ENCODE measurements at regions not wholly inside any gene's neighbourhood (a gene's known extent, or its start where the extent isn't known, plus 50 kb on each side); places are given as distances from the start of the nearest gene placed in this dataset.
A peak's percentile ranks its signal among the peaks of the same experiment; 100 is the strongest.

DNA sequence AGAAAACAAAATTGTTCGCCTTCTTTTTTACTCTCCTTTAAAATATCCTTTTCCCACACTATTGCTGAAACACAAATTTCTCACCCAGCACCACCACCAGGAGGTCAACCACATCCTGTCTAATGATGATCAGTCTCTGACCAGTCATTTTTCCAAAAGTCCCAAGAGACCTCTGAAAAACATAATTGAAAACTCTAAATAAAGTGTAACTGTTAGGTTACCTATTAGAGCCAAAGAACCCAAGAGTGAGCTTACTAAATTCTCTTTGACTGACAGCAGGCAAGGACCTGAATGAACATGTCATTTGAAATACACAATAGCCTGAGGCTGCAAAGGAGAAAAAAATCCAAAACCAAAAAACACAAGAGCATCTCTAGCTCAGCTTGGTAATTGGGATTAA, 735.4 kb downstream of the CBLN4 start:
- Histone ChIP-seq H3K9me3 (ENCODE audit: control insufficient read depth in 1 of 2, low read length in 2 of 2) (peaks cover 0 to 2% of the 10 kb centered on the region in 2 donors), H3K4me1 (ENCODE audit: insufficient read depth, low read length) (no peaks in the 10 kb centered on the region), H3K36me3 (ENCODE audit: insufficient read depth, low read length) (no peaks in the 10 kb centered on the region), H3K4me3 (ENCODE audit: low read length in 2 of 2) (no peak overlapping the region), H3K27ac (ENCODE audit: low read depth, low read length) (no peak overlapping the region), H3K27me3 (ENCODE audit: insufficient read depth, low read length) (no peaks in the 10 kb centered on the region)
- CTCF ChIA-PET (ENCODE audit: partially characterized antibody): no interaction called here
- H3K36me3 Mint-ChIP-seq: no peaks in the 10 kb centered on the region
- intact Hi-C loops (cut with micrococcal nuclease): no loop called here
- H3K4me1 Mint-ChIP-seq: no peaks in the 10 kb centered on the region
- peaks cover 0 to 19% (median 6%) of the 10 kb centered on the region in 8 donors for H3K9me3 Mint-ChIP-seq
- H3K27me3 Mint-ChIP-seq: no peaks in the 10 kb centered on the region
- no peak overlapping the region for H3K27ac Mint-ChIP-seq
- H3K4me3 Mint-ChIP-seq: no peak overlapping the region
- POLR2A ChIA-PET (ENCODE audit: partially characterized antibody): no interaction called here
- DNase-seq: no peak

DNA sequence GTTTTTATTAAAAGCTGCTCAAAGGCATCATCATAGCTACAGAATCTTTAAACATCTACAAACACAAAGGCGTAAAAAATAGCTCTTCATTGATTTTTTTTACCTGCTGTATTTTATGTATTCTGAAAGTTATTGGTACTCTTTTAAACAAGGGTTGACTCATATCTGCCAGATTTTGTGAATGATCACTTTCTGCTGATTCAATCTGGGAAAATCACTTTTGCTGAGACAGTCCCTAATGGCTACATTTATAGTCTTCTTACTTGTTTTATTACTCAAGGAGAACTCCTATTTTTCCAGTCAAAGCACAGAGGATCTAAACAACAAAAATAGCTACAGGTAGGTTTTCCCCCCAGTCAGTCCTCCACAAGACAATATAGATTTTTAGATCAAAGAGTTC, 739.0 kb downstream of the CBLN4 start:
- intact Hi-C loops (cut with micrococcal nuclease): no loop called here
- DNase-seq: no peak
- Mint-ChIP-seq H3K4me3 (no peak overlapping the region), H3K36me3 (no peaks in the 10 kb centered on the region), H3K9me3 (peaks cover 4 to 9% (median 6%) of the 10 kb centered on the region in 8 donors), H3K27me3 (no peaks in the 10 kb centered on the region), H3K4me1 (no peaks in the 10 kb centered on the region), H3K27ac (no peak overlapping the region)
- H3K9me3 ChIP-seq (ENCODE audit: control insufficient read depth in 1 of 2, low read length in 2 of 2): peaks cover 0 to 8% of the 10 kb centered on the region in 2 donors
- POLR2A ChIA-PET (ENCODE audit: partially characterized antibody): no interaction called here
- H3K36me3 ChIP-seq (ENCODE audit: insufficient read depth, low read length): no peaks in the 10 kb centered on the region
- H3K27ac ChIP-seq (ENCODE audit: low read depth, low read length): no peak overlapping the region
- CTCF ChIA-PET (ENCODE audit: partially characterized antibody): no interaction called here
- H3K4me1 ChIP-seq (ENCODE audit: insufficient read depth, low read length): no peaks in the 10 kb centered on the region
- H3K4me3 ChIP-seq (ENCODE audit: low read length in 2 of 2): no peak overlapping the region
- no peaks in the 10 kb centered on the region for H3K27me3 ChIP-seq (ENCODE audit: insufficient read depth, low read length)

DNA sequence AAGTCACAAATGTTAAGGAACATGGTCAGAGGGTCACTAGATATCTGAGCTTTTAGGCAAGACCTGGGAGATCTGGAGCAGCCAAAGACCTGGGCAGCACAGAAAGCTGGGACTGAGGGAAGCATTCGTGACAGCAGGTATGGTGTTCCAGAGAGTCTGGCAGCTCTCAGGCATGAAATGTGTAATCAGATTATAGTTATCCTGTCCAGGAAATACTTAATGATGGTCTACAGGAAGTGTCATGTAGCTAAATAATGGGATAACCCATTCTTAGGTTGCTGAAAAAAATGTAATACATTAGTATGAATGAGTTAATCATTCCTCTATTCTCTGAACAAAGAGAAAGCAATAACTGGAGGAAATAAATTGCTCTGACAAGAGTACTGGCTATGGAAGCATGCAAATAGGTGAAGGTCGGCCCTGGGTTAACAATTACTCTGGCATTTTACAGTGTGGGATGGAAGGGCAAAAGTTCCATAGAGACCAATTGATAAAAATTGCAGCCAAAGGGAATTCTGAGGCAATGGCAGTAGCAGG, 740.5 kb downstream of the CBLN4 start:
- DNase-seq: no peak
- intact Hi-C loops (cut with micrococcal nuclease): no loop called here
- Mint-ChIP-seq H3K27ac (no peak overlapping the region), H3K27me3 (no peaks in the 10 kb centered on the region), H3K36me3 (no peaks in the 10 kb centered on the region), H3K9me3 (peaks cover 2 to 6% (median 5%) of the 10 kb centered on the region in 8 donors), H3K4me3 (no peak overlapping the region), H3K4me1 (no peaks in the 10 kb centered on the region)
- Histone ChIP-seq H3K9me3 (ENCODE audit: control insufficient read depth in 1 of 2, low read length in 2 of 2) (peaks cover 0 to 8% of the 10 kb centered on the region in 2 donors), H3K4me1 (ENCODE audit: insufficient read depth, low read length) (no peaks in the 10 kb centered on the region), H3K4me3 (ENCODE audit: low read length in 2 of 2) (no peak overlapping the region), H3K36me3 (ENCODE audit: insufficient read depth, low read length) (no peaks in the 10 kb centered on the region), H3K27ac (ENCODE audit: low read depth, low read length) (no peak overlapping the region), H3K27me3 (ENCODE audit: insufficient read depth, low read length) (no peaks in the 10 kb centered on the region)
- ChIA-PET CTCF (ENCODE audit: partially characterized antibody) (no interaction called here), POLR2A (ENCODE audit: partially characterized antibody) (no interaction called here)

DNA sequence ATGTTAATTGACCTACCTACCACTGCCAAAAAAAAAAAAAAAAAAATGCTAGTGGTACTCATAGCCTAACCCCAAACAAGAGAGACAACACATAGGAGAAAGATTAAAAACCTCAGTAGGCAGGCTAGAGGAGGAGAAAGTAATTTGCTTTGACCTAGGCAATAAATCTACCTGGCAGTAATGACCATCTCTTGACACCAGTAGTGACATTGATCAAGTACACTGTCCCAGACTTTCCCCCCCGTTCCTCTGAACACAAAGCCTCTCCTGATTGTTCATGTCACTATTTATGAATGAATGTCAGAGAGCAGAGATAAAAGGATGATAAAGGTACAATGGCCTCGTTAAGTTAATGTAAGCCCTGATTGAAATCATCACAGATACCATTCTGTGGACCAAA, 746.8 kb downstream of the CBLN4 start:
- no peaks in the 10 kb centered on the region for H3K36me3 Mint-ChIP-seq
- H3K4me3 ChIP-seq (ENCODE audit: low read length in 2 of 2): no peak overlapping the region
- DNase-seq: no peak
- peak overlapping the region in 1 of 7 donors; percentile 79 for H3K27ac Mint-ChIP-seq
- no peaks in the 10 kb centered on the region for H3K27me3 Mint-ChIP-seq
- POLR2A ChIA-PET (ENCODE audit: partially characterized antibody): no interaction called here
- H3K4me3 Mint-ChIP-seq: no peak overlapping the region
- no peak overlapping the region for H3K27ac ChIP-seq (ENCODE audit: low read depth, low read length)
- peaks cover 0 to 12% (median 5%) of the 10 kb centered on the region in 8 donors for H3K9me3 Mint-ChIP-seq
- CTCF ChIA-PET (ENCODE audit: partially characterized antibody): no interaction called here
- H3K9me3 ChIP-seq (ENCODE audit: control insufficient read depth in 1 of 2, low read length in 2 of 2): peaks cover 0 to 3% of the 10 kb centered on the region in 2 donors
- intact Hi-C loops (cut with micrococcal nuclease): no loop called here
- H3K36me3 ChIP-seq (ENCODE audit: insufficient read depth, low read length): no peaks in the 10 kb centered on the region
- H3K4me1 Mint-ChIP-seq: no peaks in the 10 kb centered on the region
- no peaks in the 10 kb centered on the region for H3K4me1 ChIP-seq (ENCODE audit: insufficient read depth, low read length)
- no peaks in the 10 kb centered on the region for H3K27me3 ChIP-seq (ENCODE audit: insufficient read depth, low read length)

DNA sequence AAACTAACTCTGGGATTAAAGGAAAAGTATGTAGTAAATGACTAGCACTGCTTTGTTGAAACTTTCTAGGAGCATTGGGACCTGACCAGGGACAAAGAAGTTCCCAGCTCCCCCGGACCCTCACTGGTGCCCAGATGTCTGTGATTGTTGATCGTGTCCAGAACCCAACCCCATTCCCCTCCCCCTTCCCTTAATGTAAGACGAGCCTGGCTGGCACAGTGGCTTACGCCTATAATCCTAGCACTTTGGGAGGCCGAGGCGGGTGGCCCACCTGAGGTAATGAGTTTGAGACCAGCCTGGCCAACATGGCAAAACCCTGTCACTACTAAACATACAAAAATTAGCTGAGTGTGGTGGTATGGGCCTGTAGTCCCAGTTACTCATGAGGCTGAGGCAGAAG, 750.3 kb downstream of the CBLN4 start:
- Mint-ChIP-seq H3K27ac (no peak overlapping the region), H3K4me3 (no peak overlapping the region), H3K4me1 (no peaks in the 10 kb centered on the region), H3K9me3 (peaks cover 0 to 18% (median 5%) of the 10 kb centered on the region in 8 donors), H3K27me3 (no peaks in the 10 kb centered on the region), H3K36me3 (no peaks in the 10 kb centered on the region)
- Histone ChIP-seq H3K36me3 (ENCODE audit: insufficient read depth, low read length) (no peaks in the 10 kb centered on the region), H3K27ac (ENCODE audit: low read depth, low read length) (no peak overlapping the region), H3K27me3 (ENCODE audit: insufficient read depth, low read length) (no peaks in the 10 kb centered on the region), H3K9me3 (ENCODE audit: control insufficient read depth in 1 of 2, low read length in 2 of 2) (peaks cover 0 to 2% of the 10 kb centered on the region in 2 donors), H3K4me3 (ENCODE audit: low read length in 2 of 2) (no peak overlapping the region), H3K4me1 (ENCODE audit: insufficient read depth, low read length) (no peaks in the 10 kb centered on the region)
- intact Hi-C loops (cut with micrococcal nuclease): no loop called here
- CTCF ChIA-PET (ENCODE audit: partially characterized antibody): no interaction called here
- no peak for DNase-seq
- POLR2A ChIA-PET (ENCODE audit: partially characterized antibody): no interaction called here

DNA sequence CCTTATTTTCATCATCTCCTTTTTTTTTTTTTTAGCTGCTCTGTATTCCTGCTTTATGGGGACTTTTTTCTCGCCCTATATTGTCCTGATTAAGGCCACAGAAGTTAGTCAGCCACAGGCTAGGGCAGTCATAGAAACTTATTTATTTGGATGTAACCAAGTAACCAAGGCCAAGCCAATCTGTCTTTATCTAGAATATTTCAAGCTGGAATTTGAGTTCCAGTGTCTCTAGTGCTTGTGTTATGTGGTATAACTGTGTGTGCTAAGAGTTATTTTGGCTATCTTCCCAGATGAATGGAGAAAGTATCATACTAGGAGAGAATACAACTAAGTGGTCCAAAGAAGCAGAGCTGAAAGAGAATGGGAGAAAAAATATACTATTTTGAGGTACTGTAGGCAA, 751.5 kb downstream of the CBLN4 start:
- Mint-ChIP-seq H3K4me3 (no peak overlapping the region), H3K9me3 (peaks cover 0 to 24% (median 6%) of the 10 kb centered on the region in 8 donors), H3K4me1 (no peaks in the 10 kb centered on the region), H3K36me3 (no peaks in the 10 kb centered on the region), H3K27me3 (no peaks in the 10 kb centered on the region), H3K27ac (no peak overlapping the region)
- no peaks in the 10 kb centered on the region for H3K27me3 ChIP-seq (ENCODE audit: insufficient read depth, low read length)
- no peak for DNase-seq
- CTCF ChIA-PET (ENCODE audit: partially characterized antibody): no interaction called here
- H3K9me3 ChIP-seq (ENCODE audit: control insufficient read depth in 1 of 2, low read length in 2 of 2): peaks cover 0 to 2% of the 10 kb centered on the region in 2 donors
- no peak overlapping the region for H3K4me3 ChIP-seq (ENCODE audit: low read length in 2 of 2)
- no peaks in the 10 kb centered on the region for H3K4me1 ChIP-seq (ENCODE audit: insufficient read depth, low read length)
- intact Hi-C loops (cut with micrococcal nuclease): no loop called here
- POLR2A ChIA-PET (ENCODE audit: partially characterized antibody): no interaction called here
- no peaks in the 10 kb centered on the region for H3K36me3 ChIP-seq (ENCODE audit: insufficient read depth, low read length)
- no peak overlapping the region for H3K27ac ChIP-seq (ENCODE audit: low read depth, low read length)

DNA sequence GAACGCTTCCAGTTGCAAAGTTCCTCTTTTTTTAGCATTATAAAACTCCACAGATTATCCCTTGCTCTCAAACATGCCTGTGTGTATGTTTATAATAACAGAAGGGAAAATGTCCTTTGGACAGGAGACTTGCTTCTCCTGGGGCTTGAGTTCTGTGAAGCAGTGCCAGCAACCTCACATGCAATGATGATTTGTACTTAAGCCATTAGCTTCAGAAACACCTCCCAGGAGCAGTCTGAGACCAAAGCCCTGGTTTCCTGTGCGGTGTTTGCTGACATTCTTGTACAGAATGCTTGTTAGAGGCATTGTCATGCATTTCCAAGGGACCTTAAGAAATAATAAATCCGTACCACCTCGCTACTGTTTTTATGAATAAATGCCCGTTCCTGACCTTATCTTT, 752.8 kb downstream of the CBLN4 start:
- H3K27me3 Mint-ChIP-seq: no peaks in the 10 kb centered on the region
- no peaks in the 10 kb centered on the region for H3K36me3 ChIP-seq (ENCODE audit: insufficient read depth, low read length)
- ChIA-PET POLR2A (ENCODE audit: partially characterized antibody) (no interaction called here), CTCF (ENCODE audit: partially characterized antibody) (no interaction called here)
- H3K9me3 Mint-ChIP-seq: peaks cover 0 to 27% (median 12%) of the 10 kb centered on the region in 8 donors
- no peak overlapping the region for H3K4me3 Mint-ChIP-seq
- no peaks in the 10 kb centered on the region for H3K4me1 ChIP-seq (ENCODE audit: insufficient read depth, low read length)
- H3K27ac Mint-ChIP-seq: no peak overlapping the region
- no peaks in the 10 kb centered on the region for H3K4me1 Mint-ChIP-seq
- no peaks in the 10 kb centered on the region for H3K36me3 Mint-ChIP-seq
- H3K4me3 ChIP-seq (ENCODE audit: low read length in 2 of 2): no peak overlapping the region
- no peak for DNase-seq
- H3K27me3 ChIP-seq (ENCODE audit: insufficient read depth, low read length): no peaks in the 10 kb centered on the region
- H3K9me3 ChIP-seq (ENCODE audit: control insufficient read depth in 1 of 2, low read length in 2 of 2): no peaks in the 10 kb centered on the region
- intact Hi-C loops (cut with micrococcal nuclease): no loop called here
- H3K27ac ChIP-seq (ENCODE audit: low read depth, low read length): no peak overlapping the region

DNA sequence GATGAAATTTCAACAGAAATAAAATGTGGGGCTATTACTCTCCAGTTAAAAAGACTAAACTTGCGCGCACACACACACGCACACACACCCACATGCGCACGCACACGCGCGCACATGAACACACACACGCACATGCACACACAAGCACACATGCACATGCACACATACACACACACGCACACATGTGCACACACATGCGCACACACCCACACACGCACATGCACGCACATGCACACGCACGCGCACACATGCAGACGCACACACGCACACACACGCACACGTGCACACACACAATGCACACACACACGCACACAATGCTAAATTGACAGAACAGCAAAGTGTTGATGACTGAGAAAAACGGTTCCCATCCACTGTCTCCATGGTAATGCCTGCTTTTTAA, 754.1 kb downstream of the CBLN4 start:
- Histone ChIP-seq H3K27ac (ENCODE audit: low read depth, low read length) (no peak overlapping the region), H3K27me3 (ENCODE audit: insufficient read depth, low read length) (no peaks in the 10 kb centered on the region), H3K4me3 (ENCODE audit: low read length in 2 of 2) (no peak overlapping the region), H3K4me1 (ENCODE audit: insufficient read depth, low read length) (no peaks in the 10 kb centered on the region), H3K9me3 (ENCODE audit: control insufficient read depth in 1 of 2, low read length in 2 of 2) (no peaks in the 10 kb centered on the region), H3K36me3 (ENCODE audit: insufficient read depth, low read length) (no peaks in the 10 kb centered on the region)
- H3K27ac Mint-ChIP-seq: no peak overlapping the region
- ChIA-PET CTCF (ENCODE audit: partially characterized antibody) (no interaction called here), POLR2A (ENCODE audit: partially characterized antibody) (no interaction called here)
- H3K4me3 Mint-ChIP-seq: no peak overlapping the region
- H3K9me3 Mint-ChIP-seq: peaks cover 0 to 27% (median 11%) of the 10 kb centered on the region in 8 donors
- H3K36me3 Mint-ChIP-seq: no peaks in the 10 kb centered on the region
- H3K4me1 Mint-ChIP-seq: no peaks in the 10 kb centered on the region
- H3K27me3 Mint-ChIP-seq: no peaks in the 10 kb centered on the region
- intact Hi-C loops (cut with micrococcal nuclease): no loop called here
- no peak for DNase-seq
